HL-60/S4 treated with retinoic acid at 250 ng/mL for 4 days and 3 days (cell line): ENCODE measurements at regions not wholly inside any gene's neighbourhood (a gene's known extent, or its start where the extent isn't known, plus 50 kb on each side); places are given as distances from the start of the nearest gene placed in this dataset.

ENCODE experiments used
- in situ Hi-C: fragments of 300-500 bp; cut with MboI; formaldehyde crosslinking; loops from 2 replicates; pipeline ENCODE4 v1.7.0; 2022; ENCODE audit warnings: low sequenced_read_pairs

DNA sequence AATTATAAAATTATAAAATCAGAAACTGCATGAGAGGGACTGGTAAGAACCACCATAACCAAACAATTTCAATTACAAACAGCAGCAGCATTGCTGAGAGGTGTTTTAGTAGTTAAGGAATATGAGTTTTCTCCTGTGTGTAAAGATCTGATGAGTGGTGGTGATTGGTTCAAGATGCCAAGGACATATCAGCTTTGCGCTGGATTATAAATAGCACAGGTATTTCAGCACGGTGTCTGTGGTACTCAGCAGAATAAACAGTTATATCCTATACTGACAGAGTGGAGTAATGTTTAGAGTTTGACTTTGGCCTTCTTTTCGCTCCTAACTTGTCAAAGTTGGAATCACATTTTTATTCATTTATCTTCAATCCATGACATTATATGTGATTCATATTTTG, 501.0 kb downstream of the CDH26 start:
- in situ Hi-C loops = no loop called here

DNA sequence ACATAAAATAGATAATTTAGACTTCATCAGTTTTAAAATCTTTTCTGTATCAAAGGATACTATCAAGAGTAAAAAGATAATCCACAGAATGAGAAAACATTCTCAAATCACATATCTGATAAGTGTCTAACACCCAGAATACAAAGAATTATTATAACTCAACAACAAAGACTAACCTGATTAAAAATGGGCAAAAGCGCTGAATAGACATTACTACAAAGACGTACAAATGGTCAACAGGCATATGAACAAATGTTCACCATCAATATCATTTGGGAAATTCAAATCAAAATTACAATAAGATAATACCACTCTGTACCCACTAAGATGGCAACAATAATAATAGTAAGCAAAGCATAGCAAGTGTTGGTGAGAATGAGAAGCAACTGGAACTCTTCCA, 503.8 kb downstream of the CDH26 start:
- in situ Hi-C loops = no loop called here

GRCh38 chr20:60463798-60464197, 505.6 kb downstream of the CDH26 start:
- in situ Hi-C loops = no loop called here

DNA sequence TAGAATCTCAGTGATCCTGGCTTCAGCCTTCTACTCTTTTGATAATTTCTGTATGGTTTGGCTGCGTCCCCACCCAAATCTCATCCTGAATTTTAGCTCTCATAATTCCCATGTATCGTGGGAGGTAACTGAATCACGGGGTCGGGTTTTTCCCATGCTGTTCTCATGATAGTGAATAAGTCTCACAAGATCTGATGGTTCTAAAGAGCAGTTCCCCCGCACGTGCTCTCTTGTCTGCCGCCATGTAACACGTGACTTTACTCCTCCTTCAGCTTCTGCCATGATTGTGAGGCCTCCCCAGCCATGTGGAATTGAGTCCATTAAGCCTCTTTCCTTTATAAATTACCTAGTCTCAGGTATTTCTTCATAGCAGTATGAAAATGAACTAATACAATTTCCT, 507.2 kb downstream of the CDH26 start:
- in situ Hi-C loops = no loop called here

DNA sequence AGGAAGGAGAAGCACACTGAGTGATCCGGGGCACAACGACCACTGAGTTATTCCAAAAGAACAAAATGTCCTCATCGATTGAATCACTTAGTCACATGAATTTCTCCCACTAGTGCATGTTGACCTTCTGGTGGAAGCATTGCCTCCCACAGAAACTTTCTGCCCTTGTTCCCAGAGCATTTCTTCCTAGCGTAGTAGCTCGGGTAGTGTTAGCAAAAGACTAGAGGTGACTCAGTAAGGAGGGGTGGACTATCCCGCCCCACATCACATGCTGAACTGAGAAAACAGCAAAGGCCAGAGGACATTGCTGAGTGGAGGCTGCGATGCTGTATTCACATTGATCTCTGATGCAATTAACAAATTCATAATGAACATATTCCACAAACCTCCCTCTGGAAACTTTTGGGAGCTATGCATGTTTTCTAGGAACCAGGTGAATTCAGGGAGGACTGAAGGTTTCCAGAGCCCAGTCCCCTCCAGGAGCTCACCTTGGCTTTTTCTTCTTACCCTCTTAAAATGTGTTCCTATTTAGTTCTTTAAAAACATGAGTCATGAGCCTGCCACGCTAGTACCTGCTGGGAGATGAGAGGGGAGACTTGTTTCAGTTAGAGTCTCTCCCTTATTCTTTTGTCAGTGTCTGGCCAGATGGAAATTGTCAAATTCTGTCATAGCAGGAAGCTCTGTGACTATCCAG, 507.9 kb downstream of the CDH26 start:
- in situ Hi-C loops = no loop called here

DNA sequence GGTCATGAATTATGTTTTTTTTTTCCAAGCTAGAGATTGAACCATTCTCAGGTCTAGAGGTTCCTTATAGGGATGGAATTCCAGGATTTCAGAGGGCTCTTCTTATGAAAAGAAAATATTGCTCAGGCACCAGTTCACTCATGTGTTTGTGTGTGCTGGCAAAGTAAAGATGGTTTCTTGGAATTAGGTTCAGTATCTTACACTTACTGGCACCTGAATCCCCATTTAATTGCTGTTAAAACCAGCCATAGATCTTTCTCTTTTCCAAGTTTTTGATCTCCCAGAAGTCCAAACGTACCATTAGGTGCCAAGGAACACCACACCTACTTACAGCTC, 508.4 kb downstream of the CDH26 start:
- in situ Hi-C loops = no loop called here

DNA sequence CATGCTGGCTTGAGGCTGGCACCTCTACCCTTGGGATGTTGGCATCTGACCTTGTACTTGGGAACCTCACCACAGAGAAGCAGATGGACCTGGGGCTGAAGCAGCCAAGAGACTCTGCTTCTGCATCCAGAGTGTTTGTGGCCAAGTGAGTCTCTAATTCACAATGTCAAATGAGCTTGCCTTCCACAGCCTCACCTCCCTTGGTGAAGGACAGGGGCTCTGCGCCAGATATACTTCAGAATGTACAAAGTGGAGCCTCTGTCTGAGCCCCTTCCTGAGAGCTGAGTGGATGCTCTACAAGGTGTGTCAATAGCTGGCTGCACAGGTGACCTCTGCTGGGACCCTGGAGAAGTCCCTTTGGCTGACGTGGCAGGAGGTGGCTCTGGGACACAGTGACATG, 508.9 kb downstream of the CDH26 start:
- in situ Hi-C loops = no loop called here

GRCh38 chr20:60467771-60468170, 509.5 kb downstream of the CDH26 start:
- in situ Hi-C loops = no loop called here

GRCh38 chr20:60469829-60470228, 511.6 kb downstream of the CDH26 start:
- in situ Hi-C loops = no loop called here

GRCh38 chr20:60470366-60470765, 512.1 kb downstream of the CDH26 start:
- in situ Hi-C loops = no loop called here

DNA sequence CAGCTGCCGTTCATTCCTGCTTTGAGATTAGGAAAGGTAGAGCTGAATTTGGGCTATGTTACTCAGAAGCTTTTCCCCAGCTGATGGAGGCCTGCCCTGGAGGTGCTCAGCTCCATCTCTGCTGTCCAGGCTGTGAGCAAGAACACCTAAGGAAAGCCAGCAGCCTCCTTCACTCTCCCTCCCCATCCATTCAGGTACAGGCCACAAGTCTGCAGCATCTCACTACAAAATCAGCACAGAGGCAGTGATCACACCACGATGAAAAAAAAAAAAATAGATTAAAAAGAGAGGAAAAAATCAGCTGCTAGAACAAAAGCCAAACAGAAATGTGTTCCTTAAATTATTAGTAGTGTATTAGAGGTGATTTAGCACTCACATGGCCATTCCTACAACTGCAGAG, 515.0 kb downstream of the CDH26 start:
- in situ Hi-C loops = no loop called here

- in situ Hi-C loops = no loop called here
Observed at GRCh38 chr20:60474385-60474910, 516.2 kb downstream of the CDH26 start.

GRCh38 chr20:60476045-60476444, 517.8 kb downstream of the CDH26 start:
- in situ Hi-C loops = no loop called here

- in situ Hi-C loops = no loop called here
Observed at GRCh38 chr20:60477958-60478357, 519.7 kb downstream of the CDH26 start.

DNA sequence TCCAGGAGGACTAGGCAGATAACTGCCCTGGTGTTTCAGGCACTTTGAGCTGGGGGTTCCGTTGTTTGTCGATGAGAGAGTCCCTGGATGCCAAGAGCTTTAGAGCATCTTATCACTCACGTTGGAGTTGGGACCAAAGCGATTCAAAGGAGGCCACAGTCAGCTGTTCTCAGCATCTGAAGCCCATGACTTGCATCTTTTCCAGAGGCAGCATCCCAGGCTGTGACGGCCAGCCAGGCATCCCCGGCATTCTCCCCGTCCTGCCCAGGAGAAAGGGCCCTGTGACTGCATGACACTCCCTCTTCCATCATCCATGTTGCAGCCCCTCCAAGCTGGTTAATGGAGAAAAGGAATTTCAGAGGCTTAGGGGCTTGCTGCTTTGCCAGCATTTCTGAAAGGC, 520.3 kb downstream of the CDH26 start:
- in situ Hi-C loops = no loop called here

- in situ Hi-C loops = no loop called here
Observed at GRCh38 chr20:60480950-60481742, 522.9 kb downstream of the CDH26 start.

- in situ Hi-C loops = no loop called here
Observed at GRCh38 chr20:60481743-60482133, 523.5 kb downstream of the CDH26 start.

- in situ Hi-C loops = no loop called here
Observed at GRCh38 chr20:60482221-60483008, 524.2 kb downstream of the CDH26 start.

DNA sequence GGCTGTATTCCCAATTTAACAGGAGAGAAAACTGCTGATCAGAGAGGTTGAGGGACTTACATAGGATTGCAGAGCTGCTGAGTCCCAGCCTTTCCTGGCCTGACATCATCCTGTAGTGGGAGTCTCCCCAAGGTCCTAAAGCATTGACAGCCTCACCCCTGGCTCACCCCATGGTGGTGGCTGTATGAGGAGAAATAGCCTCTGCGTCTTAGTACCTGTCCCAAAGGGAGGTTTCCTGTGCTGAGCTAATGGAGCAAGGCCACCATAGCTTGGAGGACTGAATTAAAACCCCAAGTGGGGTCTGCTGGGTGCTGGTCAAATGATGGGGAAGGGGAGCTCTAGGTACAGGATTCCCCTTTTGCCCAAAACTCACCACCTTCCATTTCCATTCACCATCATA, 525.1 kb downstream of the CDH26 start:
- in situ Hi-C loops = no loop called here

GRCh38 chr20:60484316-60484715, 526.1 kb downstream of the CDH26 start:
- in situ Hi-C loops = no loop called here

GRCh38 chr20:60485012-60485760, 527.0 kb downstream of the CDH26 start:
- in situ Hi-C loops = no loop called here
